B cell (primary cell): ENCODE measurements at regions not wholly inside any gene's neighbourhood (a gene's known extent, or its start where the extent isn't known, plus 50 kb on each side); places are given as distances from the start of the nearest gene placed in this dataset.

Experiments used
- ATAC-seq: fragments of 200-7000 bp; cut with Tn5 transposase; one replicate; pipeline ENCODE4 v1.10.0; 2021; ENCODE audit warnings: low read depth, mild to moderate bottlenecking, moderate number of reproducible peaks, moderate library complexity
- CTCF ChIA-PET: fragments of 350-600 bp; sonication (Branson Sonifier 250); formaldehyde crosslinking; loops from one replicate; lab custom pipeline; 2021; ENCODE audit warnings: antibody characterized with exemption, inconsistent platforms; lab: Charles Lee
- POLR2A ChIA-PET: fragments of 350-600 bp; sonication (Branson Sonifier 250); formaldehyde crosslinking; loops from one replicate; lab custom pipeline; 2021; ENCODE audit warnings: antibody characterized with exemption; lab: Charles Lee
- DNase-seq: peaks from one replicate; pipeline ENCODE4 v3.0.0; 2013
- H2AFZ ChIP-seq: 2 replicates; pipeline ENCODE4 v1.6.1; 2012; ENCODE audit warnings: mild to moderate bottlenecking, low read depth, low read length; ENCODE audit not compliant: insufficient read depth, poor library complexity, severe bottlenecking
- H3K27ac ChIP-seq, 2 donors: 1 replicate in 1 of 2; 2 replicates in 1 of 2; pipeline ENCODE4 v1.5.1; 2012 to 2013; ENCODE audit warnings: low read length in 2 of 2, mild to moderate bottlenecking in 2 of 2, moderate library complexity in 1 of 2
- H3K27me3 ChIP-seq, 4 experiments: fragments of 200-600 bp in 1 of 4; sonication (generic) in 1 of 4; replicated peaks in 1 of 4; 1 replicate in 2 of 4; 2 replicates in 2 of 4; pipeline versions ENCODE4 v1.6.1 to v1.7.0; 2013 to 2016; ENCODE audit warnings: low read length in 3 of 4, mild to moderate bottlenecking in 2 of 4, mixed read lengths in 1 of 4, moderate library complexity in 1 of 4; ENCODE audit not compliant: insufficient read depth in 4 of 4, control insufficient read depth in 3 of 4; ENCODE audit errors: control extremely low read depth in 1 of 4
- H3K36me3 ChIP-seq, 2 experiments: replicated peaks in 1 of 2; 1 replicate in 1 of 2; 2 replicates in 1 of 2; pipeline versions ENCODE4 v1.6.1 to v1.7.1; 2013; ENCODE audit warnings: low read length in 1 of 2; ENCODE audit not compliant: insufficient read depth in 2 of 2, control insufficient read depth in 1 of 2; ENCODE audit errors: control extremely low read depth in 1 of 2, extremely low read depth in 1 of 2
- H3K4me1 ChIP-seq, 2 donors: fragments of 200-600 bp in 1 of 2; sonication (generic) in 1 of 2; 1 replicate in 1 of 2; 2 replicates in 1 of 2; pipeline versions ENCODE4 v1.5.1 to v1.6.1; 2013 to 2017; ENCODE audit warnings: low read length in 2 of 2; ENCODE audit not compliant: control insufficient read depth in 2 of 2, insufficient read depth in 2 of 2
- H3K4me2 ChIP-seq: replicated peaks from 2 replicates; pipeline ENCODE3; 2012; ENCODE audit warnings: mild to moderate bottlenecking, low read depth, low read length; ENCODE audit not compliant: poor library complexity, severe bottlenecking
- H3K4me3 ChIP-seq, 5 experiments: fragments of 200-600 bp in 1 of 5; sonication (generic) in 1 of 5; 1 replicate in 3 of 5; 2 replicates in 2 of 5; pipeline versions ENCODE4 v1.5.1 to v1.7.0; 2011 to 2016; ENCODE audit warnings: low read length in 4 of 5, mild to moderate bottlenecking in 4 of 5, low read depth in 2 of 5, control low read depth in 1 of 5, moderate library complexity in 1 of 5; ENCODE audit not compliant: insufficient read depth in 1 of 5; ENCODE audit errors: control extremely low read depth in 1 of 5, extremely low read depth in 1 of 5
- H3K79me2 ChIP-seq: fragments of 200-600 bp; sonication (generic); one replicate; pipeline ENCODE4 v1.6.0; 2016; ENCODE audit warnings: low read length; ENCODE audit not compliant: control insufficient read depth, insufficient read depth
- H3K9ac ChIP-seq: fragments of 200-600 bp; sonication (generic); 2 replicates; pipeline ENCODE4 v1.6.1; 2017; ENCODE audit warnings: mild to moderate bottlenecking, low read length, moderate library complexity
- H3K9me3 ChIP-seq, 3 donors: one replicate each; pipeline versions ENCODE4 v1.6.1 to v1.7.1; 2013; ENCODE audit warnings: low read length in 2 of 3; ENCODE audit not compliant: control insufficient read depth in 2 of 3, insufficient read depth in 1 of 3; ENCODE audit errors: control extremely low read depth in 1 of 3
- H4K20me1 ChIP-seq: 2 replicates; pipeline ENCODE4 v1.6.0; 2012; ENCODE audit warnings: mild to moderate bottlenecking, low read length; ENCODE audit not compliant: insufficient read depth, control insufficient read depth, poor library complexity, severe bottlenecking
- H3K27ac Mint-ChIP-seq: one replicate; pipeline ENCODE4 v1.8.0; 2021; ENCODE audit warnings: mixed read lengths
- H3K27me3 Mint-ChIP-seq: one replicate; pipeline ENCODE4 v1.8.0; 2021; ENCODE audit warnings: mixed read lengths
- H3K4me1 Mint-ChIP-seq: one replicate; pipeline ENCODE4 v1.8.0; 2021; ENCODE audit warnings: mixed read lengths
- H3K4me3 Mint-ChIP-seq: one replicate; pipeline ENCODE4 v1.8.0; 2021; ENCODE audit warnings: mixed read lengths
- H3K9me3 Mint-ChIP-seq: one replicate; pipeline ENCODE4 v1.8.0; 2022; ENCODE audit warnings: mixed read lengths; ENCODE audit not compliant: insufficient read depth
- CTCF ChIP-seq: fragments of 200-600 bp; IDR thresholded peaks from one replicate; pipeline ENCODE4 v1.8.0; 2022; ENCODE audit warnings: antibody characterized with exemption, mild to moderate bottlenecking
- EZH2 ChIP-seq: IDR thresholded peaks from 2 replicates; pipeline ENCODE4 v1.6.1; 2012; ENCODE audit warnings: borderline replicate concordance, low read depth, mild to moderate bottlenecking, moderate library complexity, low read length; ENCODE audit not compliant: insufficient read depth, poor library complexity, severe bottlenecking
- WGBS: methylation state at CpG from one replicate; pipeline ENCODE4 v1.1.5; 2013; ENCODE audit warnings: missing lambda C conversion rate; ENCODE audit not compliant: insufficient coverage; 5-methylcytosine and 5-hydroxymethylcytosine counted together
- intact Hi-C: fragments of 100-400 bp; cut with micrococcal nuclease; formaldehyde crosslinking; loops from one replicate; pipeline ENCODE4 v1.10.0; 2022

GRCh38 chr13:79988573-79988972 is 352.4 kb downstream of the SPRY2 start:
- H3K9ac ChIP-seq = no peak overlapping the region
- no peak overlapping the region for H3K4me3 ChIP-seq
- intact Hi-C loops = no loop called here
- no peak overlapping the region for H2AFZ ChIP-seq
- no peaks in the 10 kb centered on the region for H3K9me3 Mint-ChIP-seq
- POLR2A ChIA-PET = no interaction called here
- DNase-seq (no peak), ATAC-seq (no peak)
- H3K4me1 ChIP-seq = no peaks in the 10 kb centered on the region
- H3K27me3 Mint-ChIP-seq = peaks cover 3% of the 10 kb centered on the region
- no peaks in the 10 kb centered on the region for H3K27me3 ChIP-seq
- no peak overlapping the region for H3K27ac Mint-ChIP-seq
- CTCF ChIA-PET = interaction anchor here (1.3 to 1.4 kb wide), 2 partner anchors 12 to 15 kb away, joined by 3 read pairs; no protein-coding TSS in a partner anchor
- no peaks in the 10 kb centered on the region for H3K4me1 Mint-ChIP-seq
- no peaks in the 10 kb centered on the region for H3K9me3 ChIP-seq
- no peak overlapping the region for H3K4me3 Mint-ChIP-seq
- H3K36me3 ChIP-seq = no peaks in the 10 kb centered on the region
- no peak overlapping the region for H3K4me2 ChIP-seq
- no peaks in the 10 kb centered on the region for H4K20me1 ChIP-seq
- WGBS = no CpG with 5 or more reads among the region's 3 CpGs
- no peaks in the 10 kb centered on the region for H3K79me2 ChIP-seq
- TF ChIP-seq EZH2 (no peak), CTCF (no peak)
- H3K27ac ChIP-seq = no peak overlapping the region

- no peaks in the 10 kb centered on the region for H3K27me3 ChIP-seq
- H3K4me1 ChIP-seq = no peaks in the 10 kb centered on the region
- H3K27ac ChIP-seq = no peak overlapping the region
- Mint-ChIP-seq H3K9me3 (peaks cover 3% of the 10 kb centered on the region), H3K27me3 (peaks cover 3% of the 10 kb centered on the region), H3K4me1 (no peaks in the 10 kb centered on the region), H3K27ac (no peak overlapping the region), H3K4me3 (no peak overlapping the region)
- no peak overlapping the region for H3K9ac ChIP-seq
- H3K79me2 ChIP-seq = no peaks in the 10 kb centered on the region
- H2AFZ ChIP-seq = no peak overlapping the region
- no peak overlapping the region for H3K4me2 ChIP-seq
- H4K20me1 ChIP-seq = no peaks in the 10 kb centered on the region
- ATAC-seq (no peak), DNase-seq (no peak)
- H3K36me3 ChIP-seq = no peaks in the 10 kb centered on the region
- ChIA-PET CTCF (interaction anchor here (0.6 to 1.4 kb wide), 2 partner anchors 14 to 312 kb away, joined by 3 read pairs; no protein-coding TSS in a partner anchor), POLR2A (no interaction called here)
- no peaks in the 10 kb centered on the region for H3K9me3 ChIP-seq
- intact Hi-C loops = no loop called here
- TF ChIP-seq EZH2 (no peak), CTCF (no peak)
- no peak overlapping the region for H3K4me3 ChIP-seq
These were observed 353.2 kb downstream of the SPRY2 start for GRCh38 chr13:79987761-79988160.
